ENCODE measurements at regions not wholly inside any gene's neighbourhood (a gene's known extent, or its start where the extent isn't known, plus 50 kb on each side); places are given as distances from the start of the nearest gene placed in this dataset.

GRCh38 chr4:146112389-146112788, 63.1 kb upstream of the LSM6 start:
- TF ChIP-seq TEAD4 (CRISPR knock-in tag; IDR thresholded peaks at IDR 0.05) (no peak), CTCF (IDR thresholded peaks at IDR 0.05) (no peak), IRF1 (CRISPR knock-in tag; IDR thresholded peaks at IDR 0.05) (no peak), EMX1 (CRISPR knock-in tag; IDR thresholded peaks at IDR 0.05) (no peak), CREB1 (CRISPR knock-in tag; IDR thresholded peaks at IDR 0.05) (no peak), PREB (CRISPR knock-in tag; IDR thresholded peaks at IDR 0.05; ENCODE audit: borderline replicate concordance) (no peak), SMAD3 (CRISPR knock-in tag; IDR thresholded peaks at IDR 0.05; ENCODE audit: borderline replicate concordance) (no peak)
- TF ChIP-seq, protein P1, sequence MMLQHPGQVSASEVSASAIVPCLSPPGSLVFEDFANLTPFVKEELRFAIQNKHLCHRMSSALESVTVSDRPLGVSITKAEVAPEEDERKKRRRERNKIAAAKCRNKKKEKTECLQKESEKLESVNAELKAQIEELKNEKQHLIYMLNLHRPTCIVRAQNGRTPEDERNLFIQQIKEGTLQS (CRISPR knock-in tag; conservative IDR thresholded peaks at IDR 0.05), result no peak
- TF ChIP-seq, protein P2, sequence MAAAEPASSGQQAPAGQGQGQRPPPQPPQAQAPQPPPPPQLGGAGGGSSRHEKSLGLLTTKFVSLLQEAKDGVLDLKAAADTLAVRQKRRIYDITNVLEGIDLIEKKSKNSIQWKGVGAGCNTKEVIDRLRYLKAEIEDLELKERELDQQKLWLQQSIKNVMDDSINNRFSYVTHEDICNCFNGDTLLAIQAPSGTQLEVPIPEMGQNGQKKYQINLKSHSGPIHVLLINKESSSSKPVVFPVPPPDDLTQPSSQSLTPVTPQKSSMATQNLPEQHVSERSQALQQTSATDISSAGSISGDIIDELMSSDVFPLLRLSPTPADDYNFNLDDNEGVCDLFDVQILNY (CRISPR knock-in tag; IDR thresholded peaks at IDR 0.05), result no peak
- TF ChIP-seq, protein P3, sequence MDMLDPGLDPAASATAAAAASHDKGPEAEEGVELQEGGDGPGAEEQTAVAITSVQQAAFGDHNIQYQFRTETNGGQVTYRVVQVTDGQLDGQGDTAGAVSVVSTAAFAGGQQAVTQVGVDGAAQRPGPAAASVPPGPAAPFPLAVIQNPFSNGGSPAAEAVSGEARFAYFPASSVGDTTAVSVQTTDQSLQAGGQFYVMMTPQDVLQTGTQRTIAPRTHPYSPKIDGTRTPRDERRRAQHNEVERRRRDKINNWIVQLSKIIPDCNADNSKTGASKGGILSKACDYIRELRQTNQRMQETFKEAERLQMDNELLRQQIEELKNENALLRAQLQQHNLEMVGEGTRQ (CRISPR knock-in tag; IDR thresholded peaks at IDR 0.05), result no peak

Measured in WTC11 (cell line).